Gastroesophageal sphincter (tissue), 4 donors: ENCODE measurements at regions not wholly inside any gene's neighbourhood (a gene's known extent, or its start where the extent isn't known, plus 50 kb on each side); places are given as distances from the start of the nearest gene placed in this dataset.

ENCODE experiments used
- ATAC-seq: fragments of 150-250 bp; one replicate; pipeline ENCODE4 v1.9.1; 2016; ENCODE audit warnings: mild to moderate bottlenecking, moderate library complexity
- H3K27ac ChIP-seq, 4 donors: fragments of 200-600 bp; sonication (generic) in 3 of 4; 1 replicate in 3 of 4; 2 replicates in 1 of 4; pipeline ENCODE4 v1.5.1; 2016 to 2019
- H3K27me3 ChIP-seq: fragments of 200-600 bp; sonication (generic); one replicate; pipeline ENCODE4 v1.5.1; 2019
- H3K36me3 ChIP-seq, 2 donors: fragments of 200-600 bp; sonication (generic); one replicate each; pipeline ENCODE4 v1.5.1; 2019; ENCODE audit warnings: control low read depth in 1 of 2
- H3K4me1 ChIP-seq, 3 donors: fragments of 200-600 bp; sonication (generic); 1 replicate in 2 of 3; 2 replicates in 1 of 3; pipeline ENCODE4 v1.5.1; 2016 to 2019; ENCODE audit warnings: control low read depth in 2 of 3
- H3K4me3 ChIP-seq, 2 donors: fragments of 200-600 bp; sonication (generic); one replicate each; pipeline ENCODE4 v1.5.1; 2019; ENCODE audit warnings: mild to moderate bottlenecking in 1 of 2, moderate library complexity in 1 of 2
- H3K9me3 ChIP-seq, 3 donors: fragments of 200-600 bp; sonication (generic); one replicate each; pipeline ENCODE4 v1.5.1; 2017 to 2019; ENCODE audit warnings: control low read depth in 2 of 3
- CTCF ChIP-seq, 4 experiments: fragments of 200-600 bp in 2 of 4; fragments of 450-650 bp in 2 of 4; sonication (generic) in 1 of 4; IDR thresholded peaks; one replicate each; pipeline ENCODE4 v1.5.1; 2017 to 2019; ENCODE audit warnings: antibody characterized with exemption in 4 of 4, mild to moderate bottlenecking in 2 of 4, moderate library complexity in 2 of 4
- EP300 ChIP-seq: sonication (generic); formaldehyde crosslinking; IDR thresholded peaks from one replicate; pipeline ENCODE4 v1.6.1; 2017; ENCODE audit warnings: antibody characterized with exemption, mild to moderate bottlenecking
- POLR2A ChIP-seq, 2 donors: fragments of 450-650 bp; IDR thresholded peaks; one replicate each; pipeline ENCODE4 v1.6.1; 2017; ENCODE audit warnings: antibody characterized with exemption in 2 of 2, mild to moderate bottlenecking in 2 of 2, moderate library complexity in 1 of 2
- POLR2AphosphoS5 ChIP-seq: sonication (generic); formaldehyde crosslinking; IDR thresholded peaks from one replicate; pipeline ENCODE4 v1.6.1; 2017; ENCODE audit warnings: antibody characterized with exemption
- WGBS, 2 donors: methylation state at CpG; one replicate each; pipeline ENCODE4 v1.1.5; 2018; ENCODE audit warnings: low coverage in 1 of 2; 5-methylcytosine and 5-hydroxymethylcytosine counted together

- Histone ChIP-seq H3K9me3 (peaks cover 0 to 16% (median 0%) of the 10 kb centered on the region in 3 donors), H3K27me3 (peaks cover 8% of the 10 kb centered on the region), H3K36me3 (no peaks in the 10 kb centered on the region), H3K27ac (no peak overlapping the region), H3K4me1 (no peaks in the 10 kb centered on the region), H3K4me3 (no peak overlapping the region)
- ATAC-seq: no peak
- WGBS, 2 donors: 64 to 89% methylated on average over 1 to 5 of the region's 6 CpGs
- TF ChIP-seq CTCF (IDR thresholded peaks at IDR 0.05): no peak
- no peak for TF ChIP-seq POLR2AphosphoS5
These were observed 149.6 kb upstream of the IRX2 start for GRCh38 chr5:2901096-2901495.

GRCh38 chr5:2900360-2900759 is 148.9 kb upstream of the IRX2 start:
- ATAC-seq: no peak
- H3K27ac ChIP-seq: no peak overlapping the region
- H3K4me3 ChIP-seq: no peak overlapping the region
- TF ChIP-seq POLR2A (IDR thresholded peaks at IDR 0.05): no peak
- no peak for TF ChIP-seq POLR2AphosphoS5
- no peaks in the 10 kb centered on the region for H3K36me3 ChIP-seq
- peaks cover 8% of the 10 kb centered on the region for H3K27me3 ChIP-seq
- no peaks in the 10 kb centered on the region for H3K4me1 ChIP-seq
- peaks cover 0 to 16% (median 0%) of the 10 kb centered on the region in 3 donors for H3K9me3 ChIP-seq

- 62 to 88% methylated on average over 6 to 7 of the region's 9 CpGs for WGBS, 2 donors
- Histone ChIP-seq H3K9me3 (peaks cover 0 to 16% (median 0%) of the 10 kb centered on the region in 3 donors), H3K27me3 (peaks cover 6% of the 10 kb centered on the region), H3K27ac (no peak overlapping the region), H3K36me3 (no peaks in the 10 kb centered on the region), H3K4me1 (no peaks in the 10 kb centered on the region), H3K4me3 (no peak overlapping the region)
- no peak for ATAC-seq
- TF ChIP-seq POLR2AphosphoS5 (no peak), POLR2A (IDR thresholded peaks at IDR 0.05) (no peak), CTCF (IDR thresholded peaks at IDR 0.05) (no peak), EP300 (no peak)
These were observed 147.8 kb upstream of the IRX2 start for GRCh38 chr5:2899311-2899710.

- TF ChIP-seq POLR2AphosphoS5: no peak
- no peak for TF ChIP-seq EP300
- TF ChIP-seq POLR2A (IDR thresholded peaks at IDR 0.05): no peak
- no peak for TF ChIP-seq CTCF (IDR thresholded peaks at IDR 0.05)
- WGBS, 2 donors: 80% methylated on average over 1 of the region's 5 CpGs; no CpG with 5 or more reads in 1 of the 2 donors
- no peak overlapping the region for H3K27ac ChIP-seq
- H3K9me3 ChIP-seq: peaks cover 0 to 16% (median 0%) of the 10 kb centered on the region in 3 donors
- no peaks in the 10 kb centered on the region for H3K4me1 ChIP-seq
- H3K36me3 ChIP-seq: no peaks in the 10 kb centered on the region
- no peak overlapping the region for H3K4me3 ChIP-seq
- ATAC-seq: no peak
- peaks cover 5% of the 10 kb centered on the region for H3K27me3 ChIP-seq
These were observed 147.2 kb upstream of the IRX2 start for GRCh38 chr5:2898661-2899060.

GRCh38 chr5:2897276-2897961 is 145.9 kb upstream of the IRX2 start:
- no peak overlapping the region for H3K27ac ChIP-seq
- WGBS, 2 donors: 81 to 91% methylated on average over 4 to 8 of the region's 17 CpGs
- H3K36me3 ChIP-seq: no peaks in the 10 kb centered on the region
- H3K4me3 ChIP-seq: no peak overlapping the region
- TF ChIP-seq CTCF (IDR thresholded peaks at IDR 0.05) (no peak), POLR2A (IDR thresholded peaks at IDR 0.05) (no peak), POLR2AphosphoS5 (no peak), EP300 (no peak)
- ATAC-seq: no peak
- peaks cover 0 to 16% (median 0%) of the 10 kb centered on the region in 3 donors for H3K9me3 ChIP-seq
- H3K27me3 ChIP-seq: no peaks in the 10 kb centered on the region
- no peaks in the 10 kb centered on the region for H3K4me1 ChIP-seq
